H9 (cell line): ENCODE measurements at regions not wholly inside any gene's neighbourhood (a gene's known extent, or its start where the extent isn't known, plus 50 kb on each side); places are given as distances from the start of the nearest gene placed in this dataset.

Experiments used
- DNase-seq: peaks from one replicate; pipeline ENCODE4 v3.0.0-alpha.2; 2017
- H2AFZ ChIP-seq: one replicate; pipeline ENCODE4 v1.6.1; 2013; ENCODE audit warnings: mild to moderate bottlenecking, low read length, control low read depth, moderate library complexity
- H2AK5ac ChIP-seq: 2 replicates; pipeline ENCODE4 v1.6.1; 2013; ENCODE audit warnings: low read length, control low read depth, mixed read lengths; ENCODE audit not compliant: insufficient read length
- H2BK120ac ChIP-seq: one replicate; pipeline ENCODE4 v1.6.1; 2013; ENCODE audit warnings: low read depth, mild to moderate bottlenecking, low read length, control low read depth, inconsistent platforms; ENCODE audit not compliant: poor library complexity, severe bottlenecking
- H2BK12ac ChIP-seq: 2 replicates; pipeline ENCODE4 v1.6.1; 2013; ENCODE audit warnings: low read length, control low read depth, mixed read lengths, low read depth; ENCODE audit not compliant: insufficient read length
- H2BK15ac ChIP-seq: 2 replicates; pipeline ENCODE4 v1.6.1; 2013; ENCODE audit warnings: low read depth, low read length, control low read depth
- H2BK20ac ChIP-seq: one replicate; pipeline ENCODE4 v1.6.1; 2013; ENCODE audit warnings: low read depth, mild to moderate bottlenecking, low read length, control low read depth, inconsistent platforms; ENCODE audit not compliant: poor library complexity, severe bottlenecking
- H2BK5ac ChIP-seq: 2 replicates; pipeline ENCODE4 v1.6.1; 2013; ENCODE audit warnings: low read length, control low read depth, mixed read lengths; ENCODE audit not compliant: insufficient read length
- H3K14ac ChIP-seq: 2 replicates; pipeline ENCODE4 v1.6.1; 2013; ENCODE audit warnings: low read length, control low read depth; ENCODE audit not compliant: insufficient read depth
- H3K18ac ChIP-seq: 2 replicates; pipeline ENCODE4 v1.6.1; 2013; ENCODE audit warnings: low read depth, mild to moderate bottlenecking, mixed read lengths, low read length, control low read depth; ENCODE audit not compliant: insufficient read length
- H3K23ac ChIP-seq: 2 replicates; pipeline ENCODE4 v1.6.1; 2013; ENCODE audit warnings: low read length, control low read depth, mixed read lengths, low read depth; ENCODE audit not compliant: insufficient read length
- H3K23me2 ChIP-seq: 2 replicates; pipeline ENCODE4 v1.6.1; 2013; ENCODE audit warnings: low read depth, mild to moderate bottlenecking, mixed read lengths, low read length, control low read depth; ENCODE audit not compliant: insufficient read length, poor library complexity, severe bottlenecking
- H3K27ac ChIP-seq: 2 replicates; pipeline ENCODE4 v1.5.1; 2013; ENCODE audit warnings: low read length, control low read depth, mixed read lengths, low read depth; ENCODE audit not compliant: insufficient read length
- H3K27me3 ChIP-seq: 2 replicates; pipeline ENCODE4 v1.6.1; 2013; ENCODE audit warnings: low read length, control low read depth, inconsistent platforms; ENCODE audit not compliant: insufficient read depth
- H3K4ac ChIP-seq: 2 replicates; pipeline ENCODE4 v1.6.1; 2013; ENCODE audit warnings: low read depth, mild to moderate bottlenecking, control low read depth, inconsistent platforms, low read length, moderate library complexity
- H3K4me1 ChIP-seq: 2 replicates; pipeline ENCODE4 v1.6.1; 2013; ENCODE audit warnings: low read length, control low read depth, inconsistent platforms; ENCODE audit not compliant: insufficient read depth
- H3K4me2 ChIP-seq: 2 replicates; pipeline ENCODE4 v1.6.1; 2013; ENCODE audit warnings: low read length, control low read depth, mixed read lengths; ENCODE audit not compliant: insufficient read length, insufficient read depth
- H3K56ac ChIP-seq: 2 replicates; pipeline ENCODE4 v1.6.1; 2013; ENCODE audit warnings: low read depth, mild to moderate bottlenecking, mixed read lengths, low read length, control low read depth; ENCODE audit not compliant: insufficient read length
- H3K79me1 ChIP-seq: 2 replicates; pipeline ENCODE4 v1.6.1; 2013; ENCODE audit warnings: low read depth, mild to moderate bottlenecking, moderate library complexity, low read length, control low read depth, inconsistent platforms; ENCODE audit not compliant: insufficient read depth, poor library complexity, severe bottlenecking
- H3K79me2 ChIP-seq: 2 replicates; pipeline ENCODE4 v1.6.1; 2013; ENCODE audit warnings: low read length, control low read depth, inconsistent platforms; ENCODE audit not compliant: insufficient read depth
- H3K9ac ChIP-seq: 2 replicates; pipeline ENCODE4 v1.6.1; 2013; ENCODE audit warnings: low read length, control low read depth, mixed read lengths; ENCODE audit not compliant: insufficient read length; ENCODE audit errors: extremely low read depth
- H3K9me3 ChIP-seq: one replicate; pipeline ENCODE4 v1.6.1; 2013; ENCODE audit warnings: low read depth, low read length, inconsistent platforms; ENCODE audit not compliant: control insufficient read depth
- H3T11ph ChIP-seq: one replicate; pipeline ENCODE4 v1.6.1; 2013; ENCODE audit warnings: mild to moderate bottlenecking, low read length, control low read depth, inconsistent platforms
- H4K20me1 ChIP-seq: one replicate; pipeline ENCODE4 v1.6.1; 2013; ENCODE audit not compliant: control insufficient read depth, insufficient read length, insufficient read depth
- H4K5ac ChIP-seq: 2 replicates; pipeline ENCODE4 v1.6.1; 2013; ENCODE audit warnings: low read depth, mild to moderate bottlenecking, mixed read lengths, low read length, control low read depth; ENCODE audit not compliant: insufficient read length
- H4K8ac ChIP-seq: replicated peaks from 2 replicates; pipeline ENCODE4 v1.6.1; 2013; ENCODE audit warnings: low read length, control low read depth, mixed read lengths, low read depth; ENCODE audit not compliant: insufficient read length
- H4K91ac ChIP-seq: 2 replicates; pipeline ENCODE4 v1.6.1; 2013; ENCODE audit warnings: low read depth, mild to moderate bottlenecking, moderate library complexity, mixed read lengths, low read length, control low read depth; ENCODE audit not compliant: insufficient read length
- H3K27ac Mint-ChIP-seq, 3 experiments: 2 replicates in 2 of 3; 3 replicates in 1 of 3; pipeline ENCODE4 v1.8.0; 2020 to 2021; ENCODE audit warnings: mixed read lengths in 3 of 3, mild to moderate bottlenecking in 1 of 3, moderate library complexity in 1 of 3
- H3K27me3 Mint-ChIP-seq: 2 replicates; pipeline ENCODE4 v1.8.0; 2021; ENCODE audit warnings: low read depth, mild to moderate bottlenecking, moderate library complexity, mixed read lengths
- H3K36me3 Mint-ChIP-seq, 3 experiments: 2 replicates in 2 of 3; 3 replicates in 1 of 3; pipeline ENCODE4 v1.8.0; 2020 to 2021; ENCODE audit warnings: low read depth in 3 of 3, mixed read lengths in 3 of 3; ENCODE audit not compliant: insufficient read depth in 1 of 3
- H3K4me1 Mint-ChIP-seq, 2 experiments: 2 replicates each; pipeline ENCODE4 v1.8.0; 2020; ENCODE audit warnings: mixed read lengths in 2 of 2
- H3K4me3 Mint-ChIP-seq, 2 experiments: 2 replicates in 1 of 2; 3 replicates in 1 of 2; pipeline ENCODE4 v1.8.0; 2020 to 2021; ENCODE audit warnings: mild to moderate bottlenecking in 2 of 2, mixed read lengths in 2 of 2, moderate library complexity in 1 of 2
- H3K9me3 Mint-ChIP-seq, 2 experiments: 2 replicates in 1 of 2; 3 replicates in 1 of 2; pipeline ENCODE4 v1.8.0; 2020; ENCODE audit warnings: mild to moderate bottlenecking in 2 of 2, mixed read lengths in 2 of 2, moderate library complexity in 1 of 2
- CTCF ChIP-seq: fragments of 200-600 bp; sonication (generic); conservative IDR thresholded peaks from 3 replicates; pipeline ENCODE4 v1.8.0; 2021; ENCODE audit warnings: antibody characterized with exemption, mild to moderate bottlenecking
- WGBS: extraction: QIAGEN DNeasy Blood & Tissue Kit; methylation state at CpG from one replicate; pipeline ENCODE4 v1.1.7; 2013; ENCODE audit warnings: missing lambda C conversion rate, low lambda C conversion rate, mixed read lengths; ENCODE audit not compliant: insufficient read length; ENCODE audit errors: extremely low coverage; 5-methylcytosine and 5-hydroxymethylcytosine counted together

- H2BK5ac ChIP-seq: no peak overlapping the region
- H2BK12ac ChIP-seq: no peak overlapping the region
- H3K36me3 Mint-ChIP-seq: no peaks in the 10 kb centered on the region; a peak in 1 of 7 replicates
- H3K27me3 Mint-ChIP-seq: no peaks in the 10 kb centered on the region; the same call in 1 of the 2 replicates
- no peak overlapping the region for H2AFZ ChIP-seq
- no peaks in the 10 kb centered on the region for H3K9me3 Mint-ChIP-seq
- no peaks in the 10 kb centered on the region for H3K23me2 ChIP-seq
- H4K91ac ChIP-seq: no peak overlapping the region
- no peak overlapping the region for H3K9ac ChIP-seq
- H3K14ac ChIP-seq: no peak overlapping the region
- no CpG with 5 or more reads among the region's 15 CpGs for WGBS
- H3K79me2 ChIP-seq: no peaks in the 10 kb centered on the region
- 0 out of 2 replicates have a peak, but pooled peaks cover 2% of the 10 kb centered on the region for H3K4me1 ChIP-seq
- H3K4ac ChIP-seq: no peak overlapping the region
- DNase-seq: no peak
- peaks cover 9 to 23% of the 10 kb centered on the region in 2 experiments for H3K4me1 Mint-ChIP-seq
- H2AK5ac ChIP-seq: no peak overlapping the region
- H3K27ac Mint-ChIP-seq: no peak overlapping the region; a peak in 1 of 7 replicates
- H2BK20ac ChIP-seq: no peak overlapping the region
- no peak overlapping the region for H4K5ac ChIP-seq
- no peaks in the 10 kb centered on the region for H3K79me1 ChIP-seq
- H2BK15ac ChIP-seq: no peak overlapping the region
- H3T11ph ChIP-seq: no peak overlapping the region
- H4K20me1 ChIP-seq: no peaks in the 10 kb centered on the region
- H4K8ac ChIP-seq: no peak overlapping the region
- no peak overlapping the region for H3K4me3 Mint-ChIP-seq
- H3K56ac ChIP-seq: no peak overlapping the region
- no peak overlapping the region for H3K23ac ChIP-seq
- no peak overlapping the region for H3K4me2 ChIP-seq
- no peaks in the 10 kb centered on the region for H3K9me3 ChIP-seq
- H3K18ac ChIP-seq: no peak overlapping the region
- no peak for TF ChIP-seq CTCF
- no peaks in the 10 kb centered on the region for H3K27me3 ChIP-seq
- H2BK120ac ChIP-seq: no peak overlapping the region
- no peak overlapping the region for H3K27ac ChIP-seq
Observed at GRCh38 chr5:168171901-168172759, 119.3 kb upstream of the WWC1 start.
